NT2/D1 (cell line): ENCODE measurements at regions not wholly inside any gene's neighbourhood (a gene's known extent, or its start where the extent isn't known, plus 50 kb on each side); places are given as distances from the start of the nearest gene placed in this dataset.

Experiments used
- YY1 ChIP-seq: IDR thresholded peaks from 2 replicates; pipeline ENCODE4 v1.6.1; 2011; ENCODE audit not compliant: insufficient read length, insufficient read depth
- ZNF274 ChIP-seq: IDR thresholded peaks from 2 replicates; pipeline ENCODE4 v1.6.1; 2011; ENCODE audit warnings: mild to moderate bottlenecking, low read depth, low read length

DNA sequence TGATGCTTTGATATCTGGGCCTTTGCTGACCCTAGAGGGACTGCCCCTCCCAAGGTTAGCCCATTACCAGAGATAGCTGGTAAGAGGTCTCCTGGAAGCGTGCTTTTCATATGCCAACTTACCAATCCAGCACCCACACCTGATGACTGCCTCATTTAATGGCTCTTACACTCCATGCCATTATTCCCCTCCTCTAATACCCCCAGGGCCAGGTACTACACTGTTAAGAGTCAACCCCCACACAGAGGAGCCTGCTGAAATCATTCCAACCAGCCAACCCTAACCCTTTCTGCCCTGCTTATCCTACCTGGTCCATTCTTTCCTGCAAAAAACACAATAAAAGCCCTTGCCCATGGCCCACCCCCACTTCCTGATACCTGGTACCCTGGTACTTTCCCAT is 736.8 kb upstream of the SLC35B3 start:
- TF ChIP-seq YY1 = no peak
- TF ChIP-seq ZNF274 = no peak
